Glutamatergic neuron (in vitro differentiated cells): ENCODE measurements at regions not wholly inside any gene's neighbourhood (a gene's known extent, or its start where the extent isn't known, plus 50 kb on each side); places are given as distances from the start of the nearest gene placed in this dataset.

ENCODE experiments used
- DNase-seq: peaks from one replicate; pipeline ENCODE4 v3.0.0; 2022
- H3K27ac Mint-ChIP-seq: one replicate; pipeline ENCODE4 v1.8.0; 2020; ENCODE audit warnings: mild to moderate bottlenecking, mixed read lengths, inconsistent platforms; ENCODE audit not compliant: unreplicated experiment
- H3K27me3 Mint-ChIP-seq: one replicate; pipeline ENCODE4 v1.8.0; 2020; ENCODE audit warnings: mild to moderate bottlenecking, moderate library complexity, mixed read lengths, inconsistent platforms; ENCODE audit not compliant: unreplicated experiment
- H3K36me3 Mint-ChIP-seq: one replicate; pipeline ENCODE4 v1.8.0; 2020; ENCODE audit warnings: mild to moderate bottlenecking, mixed read lengths, inconsistent platforms; ENCODE audit not compliant: unreplicated experiment
- H3K4me1 Mint-ChIP-seq: one replicate; pipeline ENCODE4 v1.8.0; 2020; ENCODE audit warnings: mild to moderate bottlenecking, low read depth, mixed read lengths, inconsistent platforms; ENCODE audit not compliant: unreplicated experiment
- H3K4me3 Mint-ChIP-seq: one replicate; pipeline ENCODE4 v1.8.0; 2020; ENCODE audit warnings: mild to moderate bottlenecking, mixed read lengths, inconsistent platforms; ENCODE audit not compliant: unreplicated experiment
- H3K9me3 Mint-ChIP-seq: one replicate; pipeline ENCODE4 v1.8.0; 2020; ENCODE audit warnings: mild to moderate bottlenecking, moderate library complexity, mixed read lengths, inconsistent platforms; ENCODE audit not compliant: unreplicated experiment
- TF ChIP-seq, protein P1 (sequence below): fragments of 200-600 bp; sonication (generic); IDR thresholded peaks from one replicate; pipeline ENCODE4 v1.5.0; 2021; ENCODE audit not compliant: partially characterized antibody, unreplicated experiment

DNA sequence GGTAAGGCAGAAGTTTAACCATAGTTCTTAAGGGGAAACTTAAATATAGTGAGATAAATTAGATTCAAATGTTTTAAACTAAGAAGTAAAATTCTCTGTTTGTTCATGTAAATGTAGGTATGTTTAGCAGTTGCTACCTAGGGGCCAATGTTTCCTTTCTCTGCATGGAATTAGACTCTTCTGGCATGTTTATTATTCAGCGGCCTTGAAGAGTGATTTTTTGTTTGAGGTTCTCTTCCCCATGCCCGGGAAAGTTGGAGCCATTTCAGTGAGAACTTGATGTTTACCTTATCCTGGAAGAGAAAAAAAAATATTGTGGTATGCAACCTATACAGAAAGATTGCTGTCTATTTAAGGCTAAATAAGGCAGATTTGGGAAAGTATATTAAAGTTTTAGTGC, 492.9 kb downstream of the KLF5 start:
- no peak for DNase-seq
- no peaks in the 10 kb centered on the region for H3K4me1 Mint-ChIP-seq
- H3K4me3 Mint-ChIP-seq, result no peak overlapping the region
- TF ChIP-seq, protein P1, sequence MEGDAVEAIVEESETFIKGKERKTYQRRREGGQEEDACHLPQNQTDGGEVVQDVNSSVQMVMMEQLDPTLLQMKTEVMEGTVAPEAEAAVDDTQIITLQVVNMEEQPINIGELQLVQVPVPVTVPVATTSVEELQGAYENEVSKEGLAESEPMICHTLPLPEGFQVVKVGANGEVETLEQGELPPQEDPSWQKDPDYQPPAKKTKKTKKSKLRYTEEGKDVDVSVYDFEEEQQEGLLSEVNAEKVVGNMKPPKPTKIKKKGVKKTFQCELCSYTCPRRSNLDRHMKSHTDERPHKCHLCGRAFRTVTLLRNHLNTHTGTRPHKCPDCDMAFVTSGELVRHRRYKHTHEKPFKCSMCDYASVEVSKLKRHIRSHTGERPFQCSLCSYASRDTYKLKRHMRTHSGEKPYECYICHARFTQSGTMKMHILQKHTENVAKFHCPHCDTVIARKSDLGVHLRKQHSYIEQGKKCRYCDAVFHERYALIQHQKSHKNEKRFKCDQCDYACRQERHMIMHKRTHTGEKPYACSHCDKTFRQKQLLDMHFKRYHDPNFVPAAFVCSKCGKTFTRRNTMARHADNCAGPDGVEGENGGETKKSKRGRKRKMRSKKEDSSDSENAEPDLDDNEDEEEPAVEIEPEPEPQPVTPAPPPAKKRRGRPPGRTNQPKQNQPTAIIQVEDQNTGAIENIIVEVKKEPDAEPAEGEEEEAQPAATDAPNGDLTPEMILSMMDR, result no peak
- no peak overlapping the region for H3K27ac Mint-ChIP-seq
- H3K27me3 Mint-ChIP-seq, result no peaks in the 10 kb centered on the region
- no peaks in the 10 kb centered on the region for H3K36me3 Mint-ChIP-seq
- H3K9me3 Mint-ChIP-seq, result peaks cover 2% of the 10 kb centered on the region

DNA sequence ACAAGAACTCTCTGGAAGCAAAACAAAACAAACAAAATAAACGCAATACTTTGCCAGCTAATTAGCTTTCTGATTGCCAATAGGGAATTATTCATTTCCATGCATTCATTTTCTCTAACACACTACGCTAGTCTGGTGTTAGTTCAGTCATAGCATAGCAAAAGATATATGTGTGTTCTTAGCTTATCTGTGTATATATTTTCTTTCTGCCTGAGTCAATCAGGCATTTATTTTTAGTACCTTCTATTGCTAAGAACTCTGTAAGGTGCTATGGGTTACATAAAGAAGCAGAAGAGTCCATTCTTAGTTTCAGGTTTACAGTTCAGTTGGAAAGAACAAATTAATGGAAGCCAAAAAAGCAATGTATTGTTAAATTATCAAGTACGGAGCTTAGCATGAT, 490.9 kb downstream of the KLF5 start:
- DNase-seq, result no peak
- Mint-ChIP-seq H3K9me3 (peaks cover 2% of the 10 kb centered on the region), H3K27ac (no peak overlapping the region), H3K36me3 (no peaks in the 10 kb centered on the region), H3K4me3 (no peak overlapping the region), H3K27me3 (no peaks in the 10 kb centered on the region), H3K4me1 (no peaks in the 10 kb centered on the region)
- TF ChIP-seq, protein P1, result no peak

DNA sequence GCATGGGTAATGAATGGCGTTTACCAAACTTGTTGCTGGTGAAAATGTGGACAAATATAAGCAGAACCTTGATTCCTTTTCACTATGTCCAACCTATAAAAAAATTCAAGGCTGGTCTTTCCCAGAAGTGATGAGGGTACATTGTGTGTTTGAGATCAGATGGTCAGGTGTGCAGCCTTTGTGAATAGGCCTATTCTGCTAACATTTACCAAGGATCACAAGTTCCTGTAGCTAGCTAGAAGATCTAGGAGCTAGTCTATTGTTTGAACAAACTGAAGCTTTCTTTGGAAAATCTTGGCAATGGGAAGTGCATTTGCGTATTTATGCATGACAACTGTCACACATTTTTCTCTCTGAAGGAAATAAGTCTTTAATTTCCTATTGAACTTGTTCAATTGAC, 489.6 kb downstream of the KLF5 start:
- H3K4me1 Mint-ChIP-seq, result no peaks in the 10 kb centered on the region
- no peak overlapping the region for H3K27ac Mint-ChIP-seq
- H3K36me3 Mint-ChIP-seq, result no peaks in the 10 kb centered on the region
- TF ChIP-seq, protein P1, result no peak
- DNase-seq, result no peak
- peaks cover 2% of the 10 kb centered on the region for H3K9me3 Mint-ChIP-seq
- H3K4me3 Mint-ChIP-seq, result no peak overlapping the region
- no peaks in the 10 kb centered on the region for H3K27me3 Mint-ChIP-seq

DNA sequence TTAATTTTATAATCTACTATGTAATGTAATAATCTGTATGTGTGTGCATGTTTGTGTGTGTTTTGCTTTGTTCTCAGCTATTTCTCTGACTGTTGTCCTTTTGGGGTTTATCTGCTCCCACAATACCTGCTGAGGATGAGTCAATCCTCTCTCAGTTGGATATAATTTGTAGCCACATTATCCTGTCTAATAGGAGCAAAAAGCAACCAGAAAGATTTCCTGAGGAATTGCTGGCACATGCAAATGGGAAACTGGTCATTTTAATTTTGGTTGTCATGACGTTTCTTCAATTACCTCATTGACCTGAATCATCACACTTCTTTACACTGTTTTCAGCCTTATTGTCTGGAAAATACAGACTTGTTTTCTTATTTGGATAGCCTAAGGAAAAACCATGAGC, 488.4 kb downstream of the KLF5 start:
- TF ChIP-seq, protein P1, result no peak
- Mint-ChIP-seq H3K9me3 (no peaks in the 10 kb centered on the region), H3K4me1 (no peaks in the 10 kb centered on the region), H3K4me3 (no peak overlapping the region), H3K27ac (no peak overlapping the region), H3K36me3 (no peaks in the 10 kb centered on the region), H3K27me3 (no peaks in the 10 kb centered on the region)
- no peak for DNase-seq

DNA sequence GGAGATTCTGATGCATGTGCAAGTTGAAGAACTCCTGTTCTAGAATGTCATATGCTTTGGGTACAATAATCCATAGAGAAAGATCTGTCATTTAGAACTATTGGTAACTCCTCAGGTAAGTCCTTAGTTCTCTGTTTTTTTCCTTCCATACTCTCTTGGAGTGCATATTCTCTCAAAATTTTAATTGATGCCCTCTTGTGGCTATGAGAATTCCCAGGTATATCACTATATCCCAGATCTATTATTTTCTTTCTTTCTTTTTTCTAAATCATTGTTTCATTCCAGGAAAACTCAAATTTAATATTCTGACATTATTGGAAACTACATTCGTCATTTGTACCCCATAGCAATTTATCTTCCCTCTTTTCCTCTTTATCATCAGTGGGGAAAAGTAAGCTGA, 485.4 kb downstream of the KLF5 start:
- H3K27me3 Mint-ChIP-seq, result no peaks in the 10 kb centered on the region
- H3K9me3 Mint-ChIP-seq, result no peaks in the 10 kb centered on the region
- TF ChIP-seq, protein P1, result no peak
- H3K4me1 Mint-ChIP-seq, result no peaks in the 10 kb centered on the region
- H3K27ac Mint-ChIP-seq, result no peak overlapping the region
- H3K4me3 Mint-ChIP-seq, result no peak overlapping the region
- H3K36me3 Mint-ChIP-seq, result no peaks in the 10 kb centered on the region
- DNase-seq, result no peak
